ENCODE measurements at regions not wholly inside any gene's neighbourhood (a gene's known extent, or its start where the extent isn't known, plus 50 kb on each side); places are given as distances from the start of the nearest gene placed in this dataset.
A peak's percentile ranks its signal among the peaks of the same experiment; 100 is the strongest.
"Not testable (repeated sequence)": the region's sequence is repeated elsewhere in the genome, so short reads cannot be mapped to it uniquely, and the experiment has no call there.

DNA sequence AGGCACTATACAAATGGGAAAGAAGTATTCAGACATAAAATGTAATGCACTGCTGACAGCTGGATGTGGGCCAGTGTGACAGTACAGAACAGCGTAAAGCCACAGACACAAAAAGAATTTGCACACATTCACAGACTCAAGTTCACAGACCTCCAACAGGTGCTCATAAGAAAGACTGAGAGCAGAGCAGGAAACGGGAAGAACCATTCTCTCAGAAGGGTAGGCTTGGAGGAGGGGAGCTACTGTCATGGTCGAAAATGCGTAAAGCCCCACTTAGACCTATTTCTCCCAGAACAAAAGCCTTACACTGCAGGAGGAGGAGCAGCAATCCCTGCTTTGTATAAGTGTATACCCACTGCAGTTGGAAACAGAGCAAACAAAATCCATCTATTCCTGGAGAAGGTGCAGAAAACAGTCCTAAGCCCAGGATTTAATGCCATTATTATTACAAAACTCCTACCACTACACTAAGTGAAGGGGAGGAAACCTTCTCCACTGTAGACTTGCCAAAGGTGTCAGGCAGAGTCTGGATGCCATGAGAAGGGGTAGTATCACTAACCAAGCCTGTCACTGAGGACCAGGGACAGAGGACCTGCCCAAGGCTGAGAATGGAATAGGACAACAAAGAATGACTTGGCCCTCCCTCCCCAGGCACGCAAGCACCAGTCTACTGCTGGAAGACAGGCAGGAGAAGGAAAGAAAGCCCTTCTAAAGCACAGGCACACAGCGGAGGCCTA, 103.0 kb upstream of the FAM25C start:
- 49% methylated on average over 5 of the region's 6 CpGs for WGBS
- intact Hi-C loops (cut with DNase I); ATAC-seq: not testable (repeated sequence)

DNA sequence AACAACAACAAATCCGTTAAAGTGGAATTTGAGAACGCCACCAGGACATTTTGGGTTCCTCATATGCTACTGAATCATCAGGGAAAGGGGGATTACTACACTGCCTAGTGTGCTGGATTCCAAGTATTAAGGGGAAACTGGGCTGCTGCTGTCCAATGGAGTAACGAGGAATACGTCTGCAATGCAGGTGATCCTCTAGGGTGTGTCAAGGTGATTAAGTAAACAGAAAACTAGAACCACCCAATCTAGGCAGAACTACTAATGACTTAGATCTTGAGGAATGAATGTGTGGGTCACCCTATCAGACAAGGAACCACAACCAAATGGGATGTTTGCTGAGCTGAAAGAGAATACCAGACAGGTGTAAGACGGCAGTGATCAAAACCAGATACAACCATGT, 99.3 kb upstream of the FAM25C start:
- H3K4me1 ChIP-seq (ENCODE audit: control insufficient read depth, insufficient read depth, low read length); DNase-seq; H3K27ac ChIP-seq (ENCODE audit: low read length); ATAC-seq; H3K9me3 ChIP-seq (ENCODE audit: control insufficient read depth, low read length); H3K27me3 ChIP-seq (ENCODE audit: control insufficient read depth, insufficient read depth); intact Hi-C loops (cut with DNase I); H3K4me3 ChIP-seq (ENCODE audit: low read length): not testable (repeated sequence)
- WGBS = 87% methylated on average over 3 of the region's 5 CpGs

More for the DNA sequence above, 103.0 kb upstream of the FAM25C start:
- not testable (repeated sequence) for H3K27ac ChIP-seq (ENCODE audit: low read length); H3K27me3 ChIP-seq (ENCODE audit: control insufficient read depth, insufficient read depth); H3K4me1 ChIP-seq (ENCODE audit: control insufficient read depth, insufficient read depth, low read length); H3K4me3 ChIP-seq (ENCODE audit: low read length); H3K9me3 ChIP-seq (ENCODE audit: control insufficient read depth, low read length); DNase-seq

DNA sequence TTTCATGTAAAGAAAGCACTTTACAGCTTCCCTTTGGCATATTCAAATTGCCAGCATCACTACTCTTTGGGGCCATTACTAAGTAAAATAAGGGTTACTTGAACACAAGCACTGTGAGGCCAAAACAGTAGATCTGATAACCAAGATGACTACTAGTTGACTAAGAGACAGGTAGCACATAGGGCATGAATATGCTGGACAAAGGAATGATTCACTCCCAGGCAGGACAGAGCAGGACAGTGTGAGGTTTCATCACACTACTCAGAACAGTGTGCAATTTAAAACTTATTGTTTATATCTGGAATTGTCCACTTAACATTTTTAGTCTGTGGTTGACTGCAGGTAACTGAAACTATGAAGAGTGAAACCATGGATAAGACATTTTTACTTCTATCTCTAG, 91.1 kb upstream of the FAM25C start:
- H3K9me3 ChIP-seq (ENCODE audit: control insufficient read depth, low read length); H3K27ac ChIP-seq (ENCODE audit: low read length); H3K27me3 ChIP-seq (ENCODE audit: control insufficient read depth, insufficient read depth); intact Hi-C loops (cut with DNase I); ATAC-seq; H3K4me3 ChIP-seq (ENCODE audit: low read length); H3K4me1 ChIP-seq (ENCODE audit: control insufficient read depth, insufficient read depth, low read length); DNase-seq: not testable (repeated sequence)

DNA sequence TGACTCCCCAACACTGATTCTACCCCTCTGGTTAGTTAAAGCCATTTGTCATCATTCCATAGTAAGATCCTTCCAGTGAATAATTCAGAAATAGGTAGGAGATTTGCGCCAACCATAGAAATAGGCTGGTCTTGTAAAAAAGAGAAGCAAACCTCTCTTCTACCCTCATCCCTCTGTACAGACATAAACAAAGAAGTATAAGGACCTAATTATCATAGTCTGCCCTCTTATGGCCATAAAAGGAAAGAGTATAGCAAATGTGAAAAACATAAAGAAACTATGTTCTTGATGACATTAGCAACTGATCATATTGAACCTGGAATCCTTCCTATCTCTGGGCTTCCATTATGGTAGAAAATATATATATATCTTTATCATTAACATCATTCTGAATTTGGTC, 88.5 kb upstream of the FAM25C start:
- H3K9me3 ChIP-seq (ENCODE audit: control insufficient read depth, low read length); ATAC-seq; H3K4me3 ChIP-seq (ENCODE audit: low read length); H3K27ac ChIP-seq (ENCODE audit: low read length); H3K4me1 ChIP-seq (ENCODE audit: control insufficient read depth, insufficient read depth, low read length); intact Hi-C loops (cut with DNase I); DNase-seq; H3K27me3 ChIP-seq (ENCODE audit: control insufficient read depth, insufficient read depth): not testable (repeated sequence)
- 93% methylated on average over 1 of the region's 1 CpG for WGBS

DNA sequence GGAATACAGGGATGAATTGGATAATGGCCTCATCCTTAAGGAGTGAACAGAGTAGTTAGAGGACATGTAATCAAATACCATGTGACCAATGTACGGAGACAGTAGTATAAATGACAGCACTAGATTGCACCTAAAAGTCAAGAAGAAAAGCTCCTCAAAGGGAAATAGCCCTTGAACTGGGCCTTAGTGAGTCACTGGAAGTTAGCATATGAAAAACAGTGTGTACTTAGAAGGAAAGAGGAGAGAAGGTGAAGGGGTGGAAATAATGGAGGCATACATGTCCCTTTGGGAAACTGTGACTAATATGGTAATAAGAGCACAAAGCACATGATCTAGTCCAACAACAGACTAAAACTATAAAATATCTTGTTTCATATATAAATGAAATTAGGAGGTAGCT, 84.9 kb upstream of the FAM25C start:
- H3K27ac ChIP-seq (ENCODE audit: low read length); H3K4me1 ChIP-seq (ENCODE audit: control insufficient read depth, insufficient read depth, low read length); DNase-seq; H3K4me3 ChIP-seq (ENCODE audit: low read length); H3K27me3 ChIP-seq (ENCODE audit: control insufficient read depth, insufficient read depth); intact Hi-C loops (cut with DNase I); H3K9me3 ChIP-seq (ENCODE audit: control insufficient read depth, low read length); ATAC-seq: not testable (repeated sequence)
- WGBS = no CpG with 5 or more reads among the region's 1 CpG

DNA sequence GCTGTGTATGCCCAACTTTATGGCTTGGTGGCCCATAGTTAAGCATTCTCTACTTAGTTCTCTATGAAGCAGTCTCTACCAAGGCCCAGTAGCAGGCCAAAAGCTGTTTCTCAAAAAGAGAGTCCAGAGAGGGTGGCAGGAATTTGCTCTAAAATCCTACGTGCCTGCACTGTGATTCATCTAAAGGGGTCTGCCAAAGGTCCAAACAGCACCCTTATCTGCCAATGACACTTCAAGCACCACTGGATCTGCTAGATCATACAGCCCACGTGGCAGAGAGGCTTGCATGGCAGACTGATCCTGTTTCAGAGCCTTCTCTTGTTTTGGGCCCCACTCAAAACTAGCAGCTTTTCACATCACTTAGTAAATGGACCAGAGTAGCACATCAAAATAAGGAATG, 71.6 kb upstream of the FAM25C start:
- H3K9me3 ChIP-seq (ENCODE audit: control insufficient read depth, low read length); H3K4me1 ChIP-seq (ENCODE audit: control insufficient read depth, insufficient read depth, low read length); H3K27ac ChIP-seq (ENCODE audit: low read length); intact Hi-C loops (cut with DNase I); H3K27me3 ChIP-seq (ENCODE audit: control insufficient read depth, insufficient read depth); DNase-seq; H3K4me3 ChIP-seq (ENCODE audit: low read length): not testable (repeated sequence)
- no CpG with 5 or more reads among the region's 2 CpGs for WGBS
- peak in 1 of 2 donors; percentile 45 for ATAC-seq

DNA sequence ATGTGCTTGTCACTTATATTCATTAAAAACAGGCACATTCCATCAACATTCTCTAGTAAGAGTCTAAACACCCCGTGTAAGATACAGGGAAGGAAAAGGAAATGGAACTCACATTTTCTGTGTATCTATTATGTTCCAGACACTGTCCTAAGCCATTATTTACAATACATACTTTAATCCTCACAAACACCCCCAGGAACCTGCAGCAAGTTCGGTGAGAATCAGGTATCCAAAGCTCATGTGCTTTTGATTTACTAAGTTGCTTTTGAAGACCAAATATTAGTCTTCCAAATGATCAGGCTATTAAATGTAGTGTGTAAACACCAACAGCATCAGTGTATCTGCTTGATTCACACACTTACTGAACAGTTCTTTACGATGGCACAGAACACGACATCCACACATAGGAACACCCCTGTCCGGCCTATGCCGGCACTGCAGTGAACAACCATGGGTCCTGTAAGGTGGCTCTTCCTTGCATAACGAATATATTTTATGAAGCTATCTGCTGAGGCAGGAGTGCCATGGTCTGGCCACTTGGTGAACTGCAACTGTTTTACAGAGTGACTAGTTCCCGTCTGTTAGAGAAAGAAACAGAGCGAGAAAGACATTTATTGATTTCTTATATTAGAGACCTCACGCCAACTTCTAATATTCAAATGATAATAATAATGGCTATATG, 64.5 kb upstream of the FAM25C start:
- H3K4me1 ChIP-seq (ENCODE audit: control insufficient read depth, insufficient read depth, low read length); DNase-seq; H3K9me3 ChIP-seq (ENCODE audit: control insufficient read depth, low read length); H3K27me3 ChIP-seq (ENCODE audit: control insufficient read depth, insufficient read depth); H3K4me3 ChIP-seq (ENCODE audit: low read length); intact Hi-C loops (cut with DNase I); H3K27ac ChIP-seq (ENCODE audit: low read length): not testable (repeated sequence)
- ATAC-seq = peak; percentile 97 to 99
- no CpG with 5 or more reads among the region's 10 CpGs for WGBS

DNA sequence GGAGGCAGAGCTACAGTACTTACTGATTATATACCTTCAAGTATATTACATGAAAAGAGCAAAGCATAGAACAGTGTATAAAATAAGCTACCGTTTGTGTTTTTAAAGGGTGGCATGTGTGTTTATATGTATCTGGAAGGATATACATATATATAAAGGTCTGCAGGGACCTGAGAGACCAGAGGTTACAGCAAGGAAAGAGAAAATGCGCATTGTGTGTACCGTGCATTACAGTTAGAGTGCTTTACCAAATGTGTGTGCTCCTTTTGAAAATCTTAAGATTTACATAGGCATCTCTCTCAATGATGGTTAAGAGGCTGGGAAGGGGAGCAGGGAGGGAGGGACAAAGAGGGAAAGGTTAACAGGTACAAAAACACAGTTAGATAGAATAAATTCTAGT, 55.8 kb upstream of the FAM25C start:
- ATAC-seq; H3K9me3 ChIP-seq (ENCODE audit: control insufficient read depth, low read length); H3K27ac ChIP-seq (ENCODE audit: low read length); H3K4me3 ChIP-seq (ENCODE audit: low read length); DNase-seq; H3K4me1 ChIP-seq (ENCODE audit: control insufficient read depth, insufficient read depth, low read length); H3K27me3 ChIP-seq (ENCODE audit: control insufficient read depth, insufficient read depth); intact Hi-C loops (cut with DNase I): not testable (repeated sequence)
- 86% methylated on average over 3 of the region's 3 CpGs for WGBS

Data from right cardiac atrium (tissue), 5 donors.